GM12875 (cell line): ENCODE measurements at regions not wholly inside any gene's neighbourhood (a gene's known extent, or its start where the extent isn't known, plus 50 kb on each side); places are given as distances from the start of the nearest gene placed in this dataset.

Experiments
- H3K4me3 ChIP-seq: one replicate; pipeline ENCODE4 v1.5.1; 2011; ENCODE audit warnings: low read depth, low read length, control low read depth
- CTCF ChIP-seq: IDR thresholded peaks from 2 replicates; pipeline ENCODE4 v1.5.1; 2011; ENCODE audit warnings: low read depth, mild to moderate bottlenecking, control low read depth, inconsistent platforms, low read length, moderate library complexity, borderline replicate concordance; ENCODE audit not compliant: insufficient read depth

GRCh38 chr11:134624166-134624920 is 212.3 kb upstream of the B3GAT1 start:
- no peak for TF ChIP-seq CTCF
- no peak overlapping the region for H3K4me3 ChIP-seq

- TF ChIP-seq CTCF, result no peak
- no peak overlapping the region for H3K4me3 ChIP-seq
Observed at GRCh38 chr11:134623711-134624110, 211.7 kb upstream of the B3GAT1 start.

GRCh38 chr11:134622458-134622857 is 210.4 kb upstream of the B3GAT1 start:
- TF ChIP-seq CTCF, result no peak

GRCh38 chr11:134617360-134617759 is 205.3 kb upstream of the B3GAT1 start:
- H3K4me3 ChIP-seq, result no peak overlapping the region
- TF ChIP-seq CTCF, result no peak

More at GRCh38 chr11:134622458-134622857, 210.4 kb upstream of the B3GAT1 start:
- no peak overlapping the region for H3K4me3 ChIP-seq

- H3K4me3 ChIP-seq, result no peak overlapping the region
- no peak for TF ChIP-seq CTCF
Observed at GRCh38 chr11:134616038-134616437, 204.0 kb upstream of the B3GAT1 start.

GRCh38 chr11:134615041-134615615 is 203.1 kb upstream of the B3GAT1 start:
- no peak overlapping the region for H3K4me3 ChIP-seq
- no peak for TF ChIP-seq CTCF

- no peak overlapping the region for H3K4me3 ChIP-seq
- TF ChIP-seq CTCF, result no peak
Observed at GRCh38 chr11:134614141-134614540, 202.1 kb upstream of the B3GAT1 start.
